Neural cell (in vitro differentiated cells): ENCODE measurements at regions not wholly inside any gene's neighbourhood (a gene's known extent, or its start where the extent isn't known, plus 50 kb on each side); places are given as distances from the start of the nearest gene placed in this dataset.

ENCODE experiments used
- H2AFZ ChIP-seq: fragments of 200-600, 300-800 bp; sonication (generic), shearing (Covaris generic); 2 replicates; pipeline ENCODE4 v1.6.0; 2014; ENCODE audit warnings: low read depth, mild to moderate bottlenecking, antibody characterized with exemption, low read length, moderate library complexity
- H3F3A ChIP-seq: fragments of 200-600 bp; shearing (Covaris generic); 2 replicates; pipeline ENCODE4 v1.6.1; 2016; ENCODE audit warnings: mild to moderate bottlenecking, moderate library complexity, mixed read lengths, antibody characterized with exemption, low read length; ENCODE audit not compliant: insufficient read depth, poor library complexity, severe bottlenecking
- H3K27ac ChIP-seq: fragments of 200-600, 300-800 bp; sonication (generic), shearing (Covaris generic); 2 replicates; pipeline ENCODE4 v1.5.1; 2014; ENCODE audit warnings: mild to moderate bottlenecking, low read length, moderate library complexity
- H3K27me3 ChIP-seq: fragments of 300-800, 200-600 bp; sonication (generic), shearing (Covaris generic); 2 replicates; pipeline ENCODE4 v1.6.0; 2014; ENCODE audit warnings: mild to moderate bottlenecking, low read depth, low read length, moderate library complexity; ENCODE audit not compliant: insufficient read depth
- H3K36me3 ChIP-seq: fragments of 300-800, 200-600 bp; sonication (generic), shearing (Covaris generic); 2 replicates; pipeline ENCODE4 v1.5.1; 2014; ENCODE audit warnings: mild to moderate bottlenecking, antibody characterized with exemption, low read length, moderate library complexity; ENCODE audit not compliant: insufficient read depth
- H3K4me2 ChIP-seq: fragments of 300-800, 200-600 bp; sonication (generic), shearing (Covaris generic); 2 replicates; pipeline ENCODE4 v1.6.0; 2014; ENCODE audit warnings: mild to moderate bottlenecking, low read length
- H3K4me3 ChIP-seq: fragments of 300-800, 200-600 bp; sonication (generic), shearing (Covaris generic); 2 replicates; pipeline ENCODE4 v1.5.1; 2014; ENCODE audit warnings: mild to moderate bottlenecking, low read length, moderate library complexity
- H3K79me2 ChIP-seq: fragments of 200-600 bp; shearing (Covaris generic); replicated peaks from 2 replicates; pipeline ENCODE4 v1.6.0; 2014; ENCODE audit warnings: mild to moderate bottlenecking, low read length, moderate library complexity; ENCODE audit not compliant: insufficient read depth
- H3K9ac ChIP-seq: fragments of 300-800, 200-600 bp; sonication (generic), shearing (Covaris generic); 2 replicates; pipeline ENCODE4 v1.6.1; 2016; ENCODE audit warnings: mild to moderate bottlenecking, low read length, mixed read lengths
- H3K9me2 ChIP-seq: fragments of 200-600 bp; shearing (Covaris generic); 2 replicates; pipeline ENCODE4 v1.6.1; 2016; ENCODE audit warnings: mild to moderate bottlenecking, low read length, mixed read lengths; ENCODE audit not compliant: insufficient read depth
- H3K9me3 ChIP-seq: fragments of 200-600, 300-800 bp; sonication (generic), shearing (Covaris generic); 2 replicates; pipeline ENCODE4 v1.6.1; 2016; ENCODE audit warnings: mild to moderate bottlenecking, mixed run types, low read length, moderate library complexity, mixed read lengths
- H4K20me1 ChIP-seq: fragments of 200-600 bp; shearing (Covaris generic); 2 replicates; pipeline ENCODE4 v1.6.1; 2016; ENCODE audit warnings: mild to moderate bottlenecking, mixed run types; ENCODE audit not compliant: insufficient read depth
- EP300 ChIP-seq: fragments of 450-650 bp; conservative IDR thresholded peaks from 2 replicates; pipeline ENCODE4 v1.6.1; 2014; ENCODE audit warnings: antibody characterized with exemption, mild to moderate bottlenecking, moderate library complexity; ENCODE audit not compliant: poor library complexity, severe bottlenecking
- EZH2 ChIP-seq: fragments of 200-600, 300-800 bp; shearing (Covaris generic), sonication (generic); IDR thresholded peaks from 2 replicates; pipeline ENCODE4 v1.6.1; 2014; ENCODE audit warnings: antibody characterized with exemption, low read length, borderline replicate concordance, mild to moderate bottlenecking; ENCODE audit not compliant: insufficient read depth, poor library complexity, severe bottlenecking
- MXI1 ChIP-seq: fragments of 450-650 bp; conservative IDR thresholded peaks from 2 replicates; pipeline ENCODE4 v1.6.1; 2014; ENCODE audit warnings: antibody characterized with exemption, mild to moderate bottlenecking; ENCODE audit not compliant: poor library complexity, severe bottlenecking
- POLR2AphosphoS5 ChIP-seq: IDR thresholded peaks from 2 replicates; pipeline ENCODE4 v1.6.1; 2012
- RAD21 ChIP-seq: fragments of 450-650 bp; conservative IDR thresholded peaks from 2 replicates; pipeline ENCODE4 v1.6.1; 2014; ENCODE audit warnings: antibody characterized with exemption, mild to moderate bottlenecking, moderate library complexity
- SMC3 ChIP-seq: fragments of 450-650 bp; conservative IDR thresholded peaks from 2 replicates; pipeline ENCODE4 v1.6.1; 2014; ENCODE audit warnings: antibody characterized with exemption, mild to moderate bottlenecking, moderate library complexity; ENCODE audit not compliant: poor library complexity
- TAF1 ChIP-seq: IDR thresholded peaks from 2 replicates; pipeline ENCODE4 v1.6.1; 2012; ENCODE audit warnings: low read depth
- TF ChIP-seq, protein P1 (sequence below): IDR thresholded peaks from 2 replicates; pipeline ENCODE4 v1.6.1; 2012; ENCODE audit warnings: borderline replicate concordance
- TF ChIP-seq, protein P2 (sequence below): fragments of 450-650 bp; IDR thresholded peaks from 2 replicates; pipeline ENCODE4 v1.5.1; 2014; ENCODE audit warnings: antibody characterized with exemption, mild to moderate bottlenecking, moderate library complexity; ENCODE audit not compliant: poor library complexity, severe bottlenecking

- H3F3A ChIP-seq, result no peaks in the 10 kb centered on the region
- H3K4me2 ChIP-seq, result no peak overlapping the region
- no peaks in the 10 kb centered on the region for H3K79me2 ChIP-seq
Observed at GRCh38 chr5:158082696-158083287, 223.8 kb upstream of the CLINT1 start.

DNA sequence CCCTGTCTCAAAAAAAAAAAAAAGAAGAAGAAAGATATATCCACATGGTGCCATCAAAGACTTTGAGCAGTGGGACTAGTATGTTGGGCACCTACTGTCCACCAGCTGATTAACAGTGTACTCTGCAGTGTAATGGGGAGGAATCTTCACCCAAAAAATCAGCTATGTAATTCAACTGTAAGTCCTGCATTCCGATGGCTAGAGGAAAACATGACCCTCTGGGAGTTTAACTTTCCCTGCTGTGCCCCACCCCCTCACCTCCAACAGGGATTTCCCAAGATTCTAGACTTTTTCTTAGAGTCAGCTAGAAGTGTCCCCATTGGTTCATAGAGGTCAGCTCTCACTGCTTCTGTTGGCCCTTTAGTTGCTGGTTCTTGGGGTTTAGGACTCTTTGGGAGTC, 221.2 kb upstream of the CLINT1 start:
- Histone ChIP-seq H2AFZ (no peak overlapping the region), H3K4me2 (no peak overlapping the region), H3K27ac (no peak overlapping the region), H3K9ac (no peak overlapping the region), H3K9me3 (no peaks in the 10 kb centered on the region), H3F3A (no peaks in the 10 kb centered on the region), H3K79me2 (no peaks in the 10 kb centered on the region), H4K20me1 (no peaks in the 10 kb centered on the region), H3K27me3 (no peaks in the 10 kb centered on the region), H3K4me3 (no peak overlapping the region), H3K9me2 (no peaks in the 10 kb centered on the region), H3K36me3 (no peaks in the 10 kb centered on the region)
- no peak for TF ChIP-seq EZH2
- TF ChIP-seq, protein P1, sequence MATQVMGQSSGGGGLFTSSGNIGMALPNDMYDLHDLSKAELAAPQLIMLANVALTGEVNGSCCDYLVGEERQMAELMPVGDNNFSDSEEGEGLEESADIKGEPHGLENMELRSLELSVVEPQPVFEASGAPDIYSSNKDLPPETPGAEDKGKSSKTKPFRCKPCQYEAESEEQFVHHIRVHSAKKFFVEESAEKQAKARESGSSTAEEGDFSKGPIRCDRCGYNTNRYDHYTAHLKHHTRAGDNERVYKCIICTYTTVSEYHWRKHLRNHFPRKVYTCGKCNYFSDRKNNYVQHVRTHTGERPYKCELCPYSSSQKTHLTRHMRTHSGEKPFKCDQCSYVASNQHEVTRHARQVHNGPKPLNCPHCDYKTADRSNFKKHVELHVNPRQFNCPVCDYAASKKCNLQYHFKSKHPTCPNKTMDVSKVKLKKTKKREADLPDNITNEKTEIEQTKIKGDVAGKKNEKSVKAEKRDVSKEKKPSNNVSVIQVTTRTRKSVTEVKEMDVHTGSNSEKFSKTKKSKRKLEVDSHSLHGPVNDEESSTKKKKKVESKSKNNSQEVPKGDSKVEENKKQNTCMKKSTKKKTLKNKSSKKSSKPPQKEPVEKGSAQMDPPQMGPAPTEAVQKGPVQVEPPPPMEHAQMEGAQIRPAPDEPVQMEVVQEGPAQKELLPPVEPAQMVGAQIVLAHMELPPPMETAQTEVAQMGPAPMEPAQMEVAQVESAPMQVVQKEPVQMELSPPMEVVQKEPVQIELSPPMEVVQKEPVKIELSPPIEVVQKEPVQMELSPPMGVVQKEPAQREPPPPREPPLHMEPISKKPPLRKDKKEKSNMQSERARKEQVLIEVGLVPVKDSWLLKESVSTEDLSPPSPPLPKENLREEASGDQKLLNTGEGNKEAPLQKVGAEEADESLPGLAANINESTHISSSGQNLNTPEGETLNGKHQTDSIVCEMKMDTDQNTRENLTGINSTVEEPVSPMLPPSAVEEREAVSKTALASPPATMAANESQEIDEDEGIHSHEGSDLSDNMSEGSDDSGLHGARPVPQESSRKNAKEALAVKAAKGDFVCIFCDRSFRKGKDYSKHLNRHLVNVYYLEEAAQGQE, result no peak
- no peak for TF ChIP-seq RAD21
- no peak for TF ChIP-seq SMC3
- no peak for TF ChIP-seq MXI1
- TF ChIP-seq TAF1, result no peak
- TF ChIP-seq POLR2AphosphoS5, result no peak
- TF ChIP-seq, protein P2, sequence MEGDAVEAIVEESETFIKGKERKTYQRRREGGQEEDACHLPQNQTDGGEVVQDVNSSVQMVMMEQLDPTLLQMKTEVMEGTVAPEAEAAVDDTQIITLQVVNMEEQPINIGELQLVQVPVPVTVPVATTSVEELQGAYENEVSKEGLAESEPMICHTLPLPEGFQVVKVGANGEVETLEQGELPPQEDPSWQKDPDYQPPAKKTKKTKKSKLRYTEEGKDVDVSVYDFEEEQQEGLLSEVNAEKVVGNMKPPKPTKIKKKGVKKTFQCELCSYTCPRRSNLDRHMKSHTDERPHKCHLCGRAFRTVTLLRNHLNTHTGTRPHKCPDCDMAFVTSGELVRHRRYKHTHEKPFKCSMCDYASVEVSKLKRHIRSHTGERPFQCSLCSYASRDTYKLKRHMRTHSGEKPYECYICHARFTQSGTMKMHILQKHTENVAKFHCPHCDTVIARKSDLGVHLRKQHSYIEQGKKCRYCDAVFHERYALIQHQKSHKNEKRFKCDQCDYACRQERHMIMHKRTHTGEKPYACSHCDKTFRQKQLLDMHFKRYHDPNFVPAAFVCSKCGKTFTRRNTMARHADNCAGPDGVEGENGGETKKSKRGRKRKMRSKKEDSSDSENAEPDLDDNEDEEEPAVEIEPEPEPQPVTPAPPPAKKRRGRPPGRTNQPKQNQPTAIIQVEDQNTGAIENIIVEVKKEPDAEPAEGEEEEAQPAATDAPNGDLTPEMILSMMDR, result no peak
- no peak for TF ChIP-seq EP300

More at GRCh38 chr5:158082696-158083287, 223.8 kb upstream of the CLINT1 start:
- Histone ChIP-seq H3K36me3 (no peaks in the 10 kb centered on the region), H3K27ac (no peak overlapping the region), H3K27me3 (no peaks in the 10 kb centered on the region), H3K9ac (no peak overlapping the region), H3K9me2 (no peaks in the 10 kb centered on the region), H3K9me3 (no peaks in the 10 kb centered on the region), H3K4me3 (no peak overlapping the region), H2AFZ (no peak overlapping the region), H4K20me1 (no peaks in the 10 kb centered on the region)
- TF ChIP-seq EP300, result no peak
- TF ChIP-seq TAF1, result no peak
- TF ChIP-seq POLR2AphosphoS5, result no peak
- no peak for TF ChIP-seq SMC3
- TF ChIP-seq, protein P2, result no peak
- TF ChIP-seq, protein P1, result no peak
- TF ChIP-seq EZH2, result no peak
- no peak for TF ChIP-seq MXI1
- TF ChIP-seq RAD21, result no peak
